Lower leg skin (tissue), 4 donors: ENCODE measurements at regions not wholly inside any gene's neighbourhood (a gene's known extent, or its start where the extent isn't known, plus 50 kb on each side); places are given as distances from the start of the nearest gene placed in this dataset.

ENCODE experiments used
- DNase-seq, 2 donors: peaks; one replicate each; pipeline ENCODE4 v3.0.0-alpha.2; 2019; ENCODE audit warnings: low spot score in 2 of 2
- H3K4me3 ChIP-seq: fragments of 200-600 bp; sonication (generic); 2 replicates; pipeline ENCODE4 v1.5.1; 2017; ENCODE audit warnings: mild to moderate bottlenecking, low read depth; ENCODE audit not compliant: poor library complexity, severe bottlenecking
- POLR2A ChIP-seq, 2 donors: fragments of 450-650 bp; IDR thresholded peaks; one replicate each; pipeline ENCODE4 v1.6.1; 2016 to 2017; ENCODE audit warnings: antibody characterized with exemption in 2 of 2, mild to moderate bottlenecking in 1 of 2, moderate library complexity in 1 of 2
- WGBS, 2 donors: methylation state at CpG; one replicate each; pipeline ENCODE4 v1.1.5; 2018; 5-methylcytosine and 5-hydroxymethylcytosine counted together
- intact Hi-C: fragments of 100-400 bp; cut with DNase I; formaldehyde crosslinking; loops from one replicate; pipeline ENCODE4 v1.15.0; 2023; ENCODE audit warnings: low total_unique reads
- TF ChIP-seq, protein P1 (sequence below), 3 donors: fragments of 450-650 bp; IDR thresholded peaks; one replicate each; pipeline ENCODE4 v1.5.1; 2016; ENCODE audit warnings: antibody characterized with exemption in 3 of 3, mild to moderate bottlenecking in 3 of 3, moderate library complexity in 2 of 3

DNA sequence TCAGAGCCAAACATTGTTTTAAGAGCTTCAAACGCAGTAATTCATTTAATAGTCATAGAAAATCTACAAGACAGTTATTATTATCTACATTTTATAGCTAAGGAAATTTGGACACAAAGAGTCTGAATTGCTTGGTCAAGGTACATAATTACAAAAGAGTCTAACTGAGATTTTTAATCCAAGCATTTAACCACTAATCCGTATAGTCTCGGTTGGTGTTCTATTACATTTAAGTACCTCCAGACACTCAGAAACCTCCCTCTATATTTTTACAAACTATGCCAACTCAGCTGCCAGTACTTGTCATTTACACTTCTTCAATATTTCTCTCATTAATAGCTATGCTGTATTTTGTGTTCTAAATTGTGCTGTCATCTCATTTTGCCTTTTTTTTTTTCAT is 240.2 kb upstream of the PLSCR5 start:
- 72 to 76% methylated on average over 3 of the region's 3 CpGs for WGBS, 2 donors
- TF ChIP-seq POLR2A (IDR thresholded peaks at IDR 0.05): no peak
- TF ChIP-seq, protein P1, sequence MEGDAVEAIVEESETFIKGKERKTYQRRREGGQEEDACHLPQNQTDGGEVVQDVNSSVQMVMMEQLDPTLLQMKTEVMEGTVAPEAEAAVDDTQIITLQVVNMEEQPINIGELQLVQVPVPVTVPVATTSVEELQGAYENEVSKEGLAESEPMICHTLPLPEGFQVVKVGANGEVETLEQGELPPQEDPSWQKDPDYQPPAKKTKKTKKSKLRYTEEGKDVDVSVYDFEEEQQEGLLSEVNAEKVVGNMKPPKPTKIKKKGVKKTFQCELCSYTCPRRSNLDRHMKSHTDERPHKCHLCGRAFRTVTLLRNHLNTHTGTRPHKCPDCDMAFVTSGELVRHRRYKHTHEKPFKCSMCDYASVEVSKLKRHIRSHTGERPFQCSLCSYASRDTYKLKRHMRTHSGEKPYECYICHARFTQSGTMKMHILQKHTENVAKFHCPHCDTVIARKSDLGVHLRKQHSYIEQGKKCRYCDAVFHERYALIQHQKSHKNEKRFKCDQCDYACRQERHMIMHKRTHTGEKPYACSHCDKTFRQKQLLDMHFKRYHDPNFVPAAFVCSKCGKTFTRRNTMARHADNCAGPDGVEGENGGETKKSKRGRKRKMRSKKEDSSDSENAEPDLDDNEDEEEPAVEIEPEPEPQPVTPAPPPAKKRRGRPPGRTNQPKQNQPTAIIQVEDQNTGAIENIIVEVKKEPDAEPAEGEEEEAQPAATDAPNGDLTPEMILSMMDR (IDR thresholded peaks at IDR 0.05): no peak
- H3K4me3 ChIP-seq: no peak overlapping the region
- intact Hi-C loops: no loop called here
- no peak for DNase-seq

DNA sequence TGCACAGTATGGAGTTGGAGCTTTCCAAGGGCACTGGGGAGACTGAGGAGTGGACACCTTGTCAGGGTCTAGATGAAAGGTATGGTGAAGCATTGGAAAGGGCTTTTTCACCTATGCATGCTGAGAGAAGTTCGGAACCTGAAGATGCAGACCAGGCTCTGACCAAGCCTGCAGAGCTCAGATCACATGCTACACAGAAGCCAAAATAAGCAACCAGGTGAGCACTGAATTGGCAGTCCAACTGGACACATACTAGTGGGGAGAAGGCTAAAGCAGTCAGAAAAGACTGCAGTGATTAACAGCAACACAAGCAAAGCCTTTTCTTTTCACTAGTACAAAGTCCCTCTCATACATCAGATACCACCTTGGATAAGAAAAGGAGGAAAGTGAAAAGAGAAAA is 238.3 kb upstream of the PLSCR5 start:
- no peak for TF ChIP-seq POLR2A (IDR thresholded peaks at IDR 0.05)
- TF ChIP-seq, protein P1 (IDR thresholded peaks at IDR 0.05): no peak
- no peak for DNase-seq
- intact Hi-C loops: no loop called here
- 78 to 86% methylated on average over 1 of the region's 1 CpG for WGBS, 2 donors
- H3K4me3 ChIP-seq: no peak overlapping the region

DNA sequence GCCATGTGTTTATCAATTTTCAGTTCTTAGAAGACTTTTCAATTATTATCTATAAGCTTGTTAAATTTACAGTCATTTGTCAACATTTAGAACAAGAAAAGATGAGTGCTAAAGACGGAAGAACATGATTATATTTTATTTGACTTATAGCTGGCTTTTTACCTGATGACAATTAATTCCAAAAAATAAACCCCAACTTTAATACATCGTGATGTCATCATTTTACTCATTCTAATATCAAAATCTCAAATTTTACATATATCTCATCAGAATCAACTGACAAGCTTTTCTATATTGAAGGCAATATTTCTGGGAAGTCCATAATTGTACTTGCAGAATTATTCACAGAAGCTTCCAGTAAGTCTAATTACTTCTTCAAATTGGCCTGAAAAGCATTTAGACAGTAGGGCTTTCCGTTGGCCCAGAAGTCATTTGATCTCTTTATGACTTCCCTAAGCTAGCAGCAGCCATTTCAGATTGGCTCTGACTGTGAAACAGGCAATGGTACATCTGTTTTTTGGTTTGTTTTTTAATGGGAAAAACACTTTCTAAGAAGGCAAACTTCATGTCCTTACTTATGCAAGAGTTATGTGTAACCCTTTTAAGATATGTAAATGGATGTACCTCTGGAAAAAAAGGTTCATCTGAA is 234.7 kb upstream of the PLSCR5 start:
- intact Hi-C loops: no loop called here
- no peak for DNase-seq
- 59 to 70% methylated on average over 3 of the region's 3 CpGs for WGBS, 2 donors
- TF ChIP-seq POLR2A (IDR thresholded peaks at IDR 0.05): no peak
- TF ChIP-seq, protein P1 (IDR thresholded peaks at IDR 0.05): no peak
- H3K4me3 ChIP-seq: no peak overlapping the region

DNA sequence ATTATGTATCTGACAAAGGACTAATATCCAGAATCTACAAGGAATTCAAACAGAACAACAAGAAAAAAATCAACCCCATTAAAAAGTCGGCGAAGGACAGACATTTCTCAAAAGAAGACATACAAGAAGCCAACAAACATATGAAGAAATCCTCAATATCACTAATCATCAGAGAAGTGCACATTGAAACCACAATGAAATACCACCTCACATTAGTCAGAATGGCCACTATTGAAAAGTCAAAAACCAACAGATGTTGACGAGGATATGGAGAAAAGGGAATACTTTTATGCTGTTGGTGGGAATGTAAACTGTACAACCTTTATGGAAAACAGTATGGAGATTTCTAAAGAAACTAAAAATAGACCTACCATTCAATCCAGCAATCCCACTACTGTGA is 233.1 kb upstream of the PLSCR5 start:
- TF ChIP-seq, protein P1 (IDR thresholded peaks at IDR 0.05): no peak
- TF ChIP-seq POLR2A (IDR thresholded peaks at IDR 0.05): no peak
- DNase-seq: no peak
- intact Hi-C loops: no loop called here
- no peak overlapping the region for H3K4me3 ChIP-seq
- 95 to 96% methylated on average over 3 of the region's 3 CpGs for WGBS, 2 donors

DNA sequence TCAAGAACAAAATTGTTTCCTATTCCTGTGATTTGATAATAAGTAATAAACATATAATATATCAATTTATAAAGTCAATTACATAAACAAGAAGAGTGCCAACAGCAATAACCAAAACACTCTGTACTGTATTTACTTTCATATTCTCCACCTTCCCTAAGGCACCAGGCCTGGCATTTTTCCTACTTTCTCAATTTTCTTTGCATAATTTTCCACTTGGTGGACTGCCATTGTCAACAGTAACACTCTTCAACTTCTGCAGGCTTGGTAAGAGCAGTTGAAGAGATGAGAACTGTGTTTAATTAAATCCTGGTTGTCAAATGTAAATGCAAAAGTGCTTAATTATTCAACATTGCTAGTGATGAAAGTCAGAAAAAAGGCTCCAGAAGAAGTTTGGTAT is 229.8 kb upstream of the PLSCR5 start:
- intact Hi-C loops: no loop called here
- no peak for TF ChIP-seq POLR2A (IDR thresholded peaks at IDR 0.05)
- TF ChIP-seq, protein P1 (IDR thresholded peaks at IDR 0.05): no peak
- DNase-seq: no peak
- H3K4me3 ChIP-seq: no peak overlapping the region

DNA sequence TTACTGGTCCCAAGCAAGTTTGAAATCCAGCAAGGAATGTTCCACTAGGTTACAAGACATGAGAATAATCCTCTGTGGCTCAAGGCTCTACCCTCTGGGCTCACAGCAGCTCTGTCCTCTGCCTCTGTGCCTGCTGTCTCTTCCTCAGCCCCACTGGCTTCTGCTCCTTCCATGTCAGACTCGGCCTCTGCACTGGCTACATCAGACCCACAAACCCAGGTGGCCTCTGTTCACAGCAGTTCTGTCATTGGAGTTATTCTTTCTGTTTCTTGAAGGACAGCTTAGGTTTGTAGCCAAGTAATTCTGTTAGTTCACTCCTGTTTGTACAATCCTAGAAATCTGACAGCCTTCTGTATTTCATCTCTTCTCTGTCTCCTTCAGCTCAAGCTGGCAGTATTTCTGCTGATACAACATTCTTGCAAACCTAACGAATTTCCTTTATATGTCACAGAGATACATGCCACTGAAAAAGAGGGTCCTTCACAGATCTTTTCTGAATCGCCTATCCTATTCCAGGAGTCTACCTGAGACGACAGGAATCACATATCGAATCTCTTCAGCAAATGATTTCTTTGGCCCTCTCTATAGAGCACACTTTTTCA is 227.8 kb upstream of the PLSCR5 start:
- TF ChIP-seq, protein P1 (IDR thresholded peaks at IDR 0.05): no peak
- no peak for TF ChIP-seq POLR2A (IDR thresholded peaks at IDR 0.05)
- intact Hi-C loops: no loop called here
- no peak for DNase-seq
- no peak overlapping the region for H3K4me3 ChIP-seq
- 79 to 86% methylated on average over 5 of the region's 5 CpGs for WGBS, 2 donors
